GM21447 (cell line): ENCODE measurements at regions not wholly inside any gene's neighbourhood (a gene's known extent, or its start where the extent isn't known, plus 50 kb on each side); places are given as distances from the start of the nearest gene placed in this dataset.

ENCODE experiments used
- ATAC-seq: cut with Tn5 transposase; IDR thresholded peaks from one replicate; pipeline ENCODE4 v1.9.1; 2021; ENCODE audit not compliant: unreplicated experiment

DNA sequence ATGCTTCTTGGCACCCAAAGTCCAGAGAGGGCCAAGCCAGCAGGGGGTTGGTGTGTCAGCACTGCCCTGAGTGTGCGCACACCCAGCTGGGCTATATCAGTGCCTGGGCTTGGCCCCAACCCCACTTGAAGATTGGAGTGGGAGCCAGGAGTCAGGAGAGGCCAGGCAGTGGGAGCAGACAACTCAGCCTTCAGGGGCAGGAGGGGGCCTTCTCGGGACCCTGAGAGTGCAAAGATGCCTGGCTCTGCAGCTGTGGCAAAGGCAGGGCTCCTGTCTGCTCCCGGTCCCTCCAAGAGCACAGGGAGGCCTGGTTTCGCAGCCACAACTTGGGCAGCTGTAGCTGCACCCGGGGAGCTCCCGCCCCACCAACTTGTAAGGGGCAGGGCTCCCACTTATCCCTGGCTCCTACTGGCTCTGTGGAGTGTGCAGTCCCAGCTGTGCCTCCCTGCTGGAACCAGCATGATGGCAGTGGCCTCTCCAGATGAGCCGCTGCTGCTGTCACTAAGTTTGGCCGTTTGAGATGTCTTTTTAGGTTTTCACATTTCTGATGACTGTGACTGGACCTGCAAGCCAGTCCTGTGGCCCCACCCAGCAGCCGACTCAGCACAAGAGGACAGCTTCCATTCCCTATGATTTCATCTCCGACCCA is 148.8 kb upstream of the HS6ST1 start:
- no peak for ATAC-seq

DNA sequence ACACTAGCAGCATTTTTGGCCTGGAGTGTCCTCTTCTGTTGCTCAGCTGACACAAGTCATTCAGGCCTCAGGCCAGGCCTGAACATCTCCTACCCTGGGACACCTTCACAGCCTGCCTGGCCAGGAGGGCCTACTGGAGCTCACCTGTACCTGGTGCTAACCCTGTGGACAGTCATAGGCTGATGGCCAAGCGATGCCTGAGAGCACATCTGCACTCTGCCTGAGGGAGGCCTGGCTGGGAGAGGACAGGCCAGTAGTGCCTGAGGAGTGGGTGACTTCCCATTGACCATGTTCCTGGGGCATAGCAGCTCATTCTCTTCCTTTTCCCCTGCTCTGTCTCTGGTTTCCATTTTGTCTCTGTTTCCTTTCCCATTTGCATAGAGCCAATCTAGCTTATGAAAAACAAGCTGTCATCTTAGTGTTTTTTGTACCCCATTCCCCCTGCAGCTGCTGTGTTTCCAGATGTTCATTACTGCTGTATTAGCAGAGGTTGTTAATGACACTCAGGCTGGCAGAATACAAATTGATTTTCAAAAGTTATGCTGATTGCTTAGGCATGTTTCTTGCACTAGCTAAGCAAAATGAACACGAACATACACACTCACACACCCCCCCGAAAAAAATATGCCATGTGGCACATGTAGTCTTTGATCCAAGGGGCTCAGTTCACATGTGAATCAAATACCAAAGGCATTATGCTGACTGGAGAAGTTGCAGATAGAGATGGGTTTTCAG is 149.7 kb upstream of the HS6ST1 start:
- ATAC-seq: no peak

DNA sequence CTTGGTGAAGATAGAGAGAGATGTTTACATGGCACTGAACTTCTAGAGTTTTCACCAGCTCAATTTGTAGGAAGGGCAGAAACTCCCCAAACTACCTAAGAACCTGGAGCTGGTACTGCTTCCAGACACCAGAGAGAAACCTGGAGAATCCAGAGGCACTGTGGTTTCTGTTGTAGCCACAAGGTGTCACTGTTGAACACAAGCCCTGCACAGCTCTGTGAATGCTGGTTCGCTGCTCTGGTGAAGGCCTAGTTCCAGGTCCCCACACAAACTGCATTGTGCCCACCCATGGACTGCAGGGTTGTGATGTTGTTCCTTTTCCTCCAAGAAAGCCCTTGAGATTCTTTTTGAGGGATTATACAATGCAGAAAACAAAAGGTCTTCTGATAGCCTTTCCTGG is 150.5 kb upstream of the HS6ST1 start:
- no peak for ATAC-seq

DNA sequence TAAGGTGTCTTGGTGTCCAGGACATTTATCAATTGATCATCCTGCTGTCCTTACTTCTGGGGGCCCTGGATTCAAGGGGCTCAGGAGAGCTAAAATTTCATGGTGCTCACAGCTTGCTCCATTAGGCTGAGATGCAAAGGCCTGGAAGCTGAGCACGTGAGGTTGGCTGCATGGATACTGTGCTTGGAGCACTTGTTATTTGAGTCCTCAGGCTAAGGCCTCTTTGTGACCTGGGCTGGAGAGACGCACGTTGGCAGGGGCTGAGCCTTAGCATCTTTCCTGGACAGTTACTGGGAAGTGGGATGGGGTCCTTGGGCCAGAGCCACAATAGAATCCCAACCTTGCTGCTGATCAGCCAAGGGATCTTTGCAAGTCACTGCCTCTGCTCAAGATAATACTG is 151.2 kb upstream of the HS6ST1 start:
- ATAC-seq: no peak

DNA sequence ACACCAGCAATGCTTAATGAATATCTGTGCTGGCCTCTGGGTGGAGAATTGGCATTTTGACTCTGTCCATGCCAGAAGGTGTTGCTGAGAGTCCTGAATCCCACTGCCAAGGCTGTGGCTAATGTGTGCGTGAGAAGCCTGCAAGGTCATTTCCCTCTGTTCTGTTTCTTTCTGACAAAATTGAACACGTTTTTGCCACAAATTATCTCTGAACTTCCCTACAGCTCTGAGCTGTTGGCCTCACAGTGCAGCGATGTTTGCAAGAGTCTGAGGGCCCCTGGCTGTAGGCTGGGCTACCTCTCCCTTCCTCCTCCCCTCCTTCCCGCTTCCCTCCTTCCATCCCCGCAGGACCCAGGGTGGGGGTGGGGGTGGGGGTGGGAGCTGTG is 154.1 kb upstream of the HS6ST1 start:
- ATAC-seq: peak; percentile 23

DNA sequence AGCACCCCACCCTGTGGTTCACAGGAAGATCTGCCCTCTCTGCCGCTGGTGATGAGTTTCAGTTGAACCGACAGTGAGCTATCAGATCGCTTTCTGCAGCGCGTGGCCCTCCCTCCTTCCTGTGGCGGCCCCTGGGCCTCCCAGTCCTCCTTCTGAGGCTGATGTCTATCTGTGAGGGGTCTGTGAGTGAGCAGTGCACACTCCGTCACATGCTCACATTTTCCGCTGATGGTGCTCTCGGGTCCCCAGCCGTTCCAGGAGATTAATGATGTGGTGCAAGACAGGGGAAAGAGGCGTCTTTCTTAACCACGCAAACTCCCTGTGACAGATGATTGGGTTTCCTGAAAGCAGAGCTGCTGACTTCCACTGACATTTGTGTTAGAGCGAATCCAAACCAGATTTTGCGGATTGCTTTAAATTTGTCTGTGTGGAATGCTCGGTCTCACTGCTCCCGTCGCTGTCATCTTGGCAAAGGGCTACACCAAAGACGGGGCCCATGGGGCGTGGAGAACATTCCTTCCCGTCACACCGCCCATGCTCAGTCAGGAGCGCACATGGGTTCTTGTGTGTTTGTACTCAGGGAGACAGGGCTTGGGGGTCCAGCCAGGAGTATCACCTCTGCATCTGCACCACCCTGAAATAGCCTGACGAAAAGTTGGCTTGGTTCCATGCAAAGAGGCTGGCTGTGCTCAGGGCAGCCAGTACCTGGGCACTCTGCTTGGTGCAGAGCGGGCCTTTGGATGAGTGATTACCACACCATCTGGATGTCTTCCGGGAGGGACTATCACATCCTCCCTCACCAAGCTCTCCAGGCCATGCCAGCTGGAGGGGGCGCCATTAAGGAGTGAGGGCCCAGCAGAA is 154.7 kb upstream of the HS6ST1 start:
- ATAC-seq: peak; percentile 82

DNA sequence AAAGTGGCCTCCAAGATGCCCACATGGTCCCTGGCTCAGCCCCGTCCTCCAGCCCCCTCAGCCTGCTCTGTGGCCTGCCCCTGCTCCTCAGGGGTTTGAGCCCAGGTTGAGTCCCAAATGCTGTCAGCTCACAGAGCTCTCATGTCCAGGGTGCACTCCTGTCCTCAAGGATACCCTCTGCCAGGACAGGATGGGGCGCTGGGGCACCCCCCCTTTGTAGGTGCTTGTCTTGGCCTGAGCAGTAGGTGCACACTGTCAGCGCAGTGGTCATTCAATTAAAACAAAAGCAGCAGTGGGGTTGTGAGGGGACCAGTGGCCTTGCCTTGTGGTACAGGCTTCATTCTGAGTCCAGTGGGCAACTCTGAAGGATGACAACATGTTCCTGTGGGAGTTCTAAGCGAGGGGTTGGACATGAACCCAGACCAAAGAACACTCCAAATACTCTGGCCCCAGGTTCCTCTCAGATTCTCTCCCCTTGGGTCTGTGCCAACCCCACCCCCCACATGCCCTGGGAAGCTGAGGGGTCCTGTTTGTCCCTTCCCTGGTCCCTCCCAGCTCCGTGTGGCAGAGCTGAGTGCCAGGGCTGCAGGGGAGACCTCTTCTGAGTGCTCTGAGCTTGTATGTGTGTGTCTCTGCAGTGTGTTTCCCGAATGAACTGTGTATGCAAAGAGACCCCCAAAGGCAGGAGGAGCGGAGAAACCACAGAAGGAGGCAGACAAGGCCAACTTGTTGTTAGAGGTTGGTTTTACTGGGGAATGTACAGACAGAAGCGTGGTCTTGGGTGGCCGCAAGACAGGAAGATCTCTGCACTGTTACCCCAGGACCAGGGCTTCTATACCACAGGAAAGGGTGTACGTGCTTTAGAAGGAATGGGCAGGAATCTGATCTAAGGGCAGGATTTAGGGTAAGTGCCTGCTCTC is 155.6 kb upstream of the HS6ST1 start:
- no peak for ATAC-seq

DNA sequence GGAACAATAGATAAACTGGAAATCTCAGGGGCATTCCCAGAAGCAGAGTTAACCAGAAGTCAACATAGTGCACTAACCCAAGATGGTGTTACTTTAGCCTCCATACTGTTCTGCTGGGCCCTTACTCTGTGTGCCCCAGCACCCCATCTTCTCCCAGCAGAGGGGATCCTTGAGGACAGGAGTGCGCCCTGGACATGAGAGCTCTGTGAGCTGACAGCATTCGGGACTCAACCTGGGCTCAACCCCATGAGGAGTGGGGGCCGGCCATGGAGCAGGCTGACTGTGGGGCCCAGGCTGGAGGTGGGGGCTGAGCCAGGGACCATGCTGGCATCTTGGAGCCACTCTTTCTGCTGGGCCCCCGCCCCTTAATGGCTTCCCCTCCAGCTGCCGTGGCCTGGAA is 156.3 kb upstream of the HS6ST1 start:
- ATAC-seq: no peak

DNA sequence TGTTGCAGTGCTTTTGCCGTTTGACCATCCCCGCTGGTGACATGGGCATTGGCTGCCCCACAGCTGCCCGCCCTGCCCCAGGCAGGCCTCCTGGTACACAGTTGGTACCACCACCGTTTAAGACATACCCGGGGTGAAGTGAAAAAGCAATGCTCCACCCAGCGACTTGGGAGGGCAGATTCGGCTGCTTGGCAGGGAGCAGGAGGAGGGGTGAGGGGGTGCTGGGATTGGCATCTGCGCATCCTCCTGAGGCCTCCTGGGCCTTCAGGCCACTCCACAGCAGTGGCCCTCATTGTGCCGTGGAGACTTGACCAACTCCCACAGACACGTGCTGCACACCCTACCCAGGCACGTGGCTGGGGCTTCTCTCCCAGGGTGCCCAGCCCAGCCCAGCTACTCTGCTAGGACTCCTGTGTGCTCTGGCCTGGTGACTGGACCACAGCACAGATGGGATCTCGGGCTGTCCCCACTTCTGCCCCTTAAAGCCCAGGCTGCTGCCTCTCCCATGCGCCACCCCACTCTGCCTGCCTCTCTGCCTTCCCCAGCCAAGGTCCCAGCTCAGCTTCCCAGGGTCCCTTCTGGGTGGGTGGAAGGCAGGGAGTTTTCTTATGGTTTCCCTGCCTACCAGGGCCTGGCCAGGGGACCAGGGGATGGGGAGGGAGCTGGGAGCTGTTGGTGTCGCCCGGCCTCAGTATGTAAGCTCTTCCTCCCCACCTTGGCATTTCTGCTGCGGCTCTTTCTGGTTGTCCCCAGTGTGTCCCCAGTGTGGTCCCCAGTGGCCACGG is 157.0 kb upstream of the HS6ST1 start:
- no peak for ATAC-seq

DNA sequence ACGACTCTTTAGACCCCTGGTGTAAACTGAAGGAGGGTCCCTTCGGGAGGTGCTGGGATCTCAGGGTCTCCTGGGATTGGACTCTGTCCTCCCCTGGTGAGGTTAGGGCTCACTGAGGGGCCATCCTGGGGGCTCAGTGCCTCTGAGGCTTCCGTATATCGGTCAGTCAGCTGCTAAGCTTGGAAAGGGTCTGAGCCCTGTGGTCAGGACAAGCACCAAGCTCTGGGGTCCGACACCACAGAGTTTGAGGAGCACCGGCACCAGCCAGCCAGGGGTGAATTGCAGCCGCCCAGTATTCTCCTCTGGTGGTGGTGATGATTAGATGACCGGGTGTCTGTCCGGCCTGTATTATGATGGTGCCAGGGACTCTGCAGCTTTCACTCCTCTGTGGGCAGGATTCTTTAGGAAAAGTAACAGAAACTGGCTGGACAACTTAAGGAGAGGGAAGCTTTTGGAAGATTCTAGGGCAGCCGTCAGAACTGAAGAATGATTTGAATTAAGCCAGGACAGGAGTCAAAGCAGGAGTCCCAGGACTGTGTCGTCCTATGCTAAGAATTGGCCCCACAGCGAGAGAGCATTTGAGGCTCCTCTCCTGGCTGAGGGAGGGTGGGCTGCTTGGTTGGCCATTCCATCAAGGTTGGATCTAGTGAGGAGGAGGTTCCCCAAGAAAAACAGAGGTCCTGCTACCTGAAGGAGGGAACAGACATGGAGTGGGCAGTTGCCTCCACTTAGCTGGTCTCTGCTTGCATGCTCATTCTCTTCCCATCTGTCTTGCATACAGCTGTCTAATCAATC is 158.6 kb upstream of the HS6ST1 start:
- ATAC-seq: no peak

DNA sequence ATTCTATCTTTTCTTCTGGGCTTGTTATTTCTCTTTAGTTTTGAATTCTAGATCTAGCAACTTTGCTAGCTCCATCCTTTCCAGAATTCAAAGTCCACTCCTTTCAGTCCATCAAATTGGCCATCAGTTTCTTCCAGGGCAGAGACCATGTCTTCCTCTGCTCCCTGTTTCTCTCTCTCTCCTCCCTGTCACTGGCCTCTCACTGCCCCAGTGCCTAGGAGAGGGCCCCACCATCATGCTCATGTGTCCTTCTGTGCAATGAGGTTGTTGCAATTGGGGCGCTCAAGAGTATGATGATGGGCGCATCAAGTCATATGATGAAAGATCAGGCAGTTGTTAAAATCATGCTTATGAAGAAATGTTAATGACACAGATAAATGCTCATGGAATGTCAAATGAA is 159.2 kb upstream of the HS6ST1 start:
- no peak for ATAC-seq

DNA sequence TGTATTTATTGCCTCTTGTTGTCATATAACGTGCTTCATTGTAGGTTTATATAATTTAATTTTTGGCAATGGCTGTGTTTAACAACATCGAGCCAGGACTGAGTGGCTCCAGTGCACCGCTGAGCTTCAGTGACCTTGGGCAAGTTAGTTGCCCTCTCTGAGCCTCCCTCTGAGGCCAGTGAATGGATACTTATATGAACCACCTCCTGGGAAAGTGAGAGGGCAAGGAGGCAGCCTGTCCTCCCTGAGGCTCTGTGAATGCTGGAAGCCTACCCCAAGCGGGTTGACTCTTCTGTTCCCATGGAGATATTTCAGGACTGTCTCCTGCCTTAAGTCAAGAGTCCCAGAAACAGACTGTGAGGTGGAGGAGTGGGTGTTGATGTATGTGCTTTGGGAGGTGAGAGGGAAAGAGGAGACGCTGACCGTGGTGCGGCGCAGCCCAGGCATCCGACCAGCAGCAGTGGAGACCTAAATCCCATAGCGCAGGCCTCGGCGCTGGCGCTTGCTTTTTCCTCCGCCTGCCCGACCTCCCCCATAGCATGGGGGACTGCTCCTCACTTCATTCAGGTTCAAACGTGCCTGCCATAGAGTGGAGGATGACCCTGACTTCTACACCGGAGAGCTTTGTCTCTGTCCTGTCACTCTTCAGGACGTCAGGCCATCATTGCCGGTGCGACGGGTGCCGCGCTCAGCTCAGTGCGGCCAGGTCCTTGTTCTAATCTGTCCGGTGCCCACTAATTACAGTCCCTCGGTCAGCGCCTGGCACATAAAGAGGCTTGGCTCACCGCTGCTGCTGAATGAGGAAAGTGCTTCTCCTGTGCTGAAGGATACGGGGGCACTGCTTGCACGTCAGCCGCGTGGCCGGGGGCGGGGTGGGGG is 167.3 kb upstream of the HS6ST1 start:
- no peak for ATAC-seq

DNA sequence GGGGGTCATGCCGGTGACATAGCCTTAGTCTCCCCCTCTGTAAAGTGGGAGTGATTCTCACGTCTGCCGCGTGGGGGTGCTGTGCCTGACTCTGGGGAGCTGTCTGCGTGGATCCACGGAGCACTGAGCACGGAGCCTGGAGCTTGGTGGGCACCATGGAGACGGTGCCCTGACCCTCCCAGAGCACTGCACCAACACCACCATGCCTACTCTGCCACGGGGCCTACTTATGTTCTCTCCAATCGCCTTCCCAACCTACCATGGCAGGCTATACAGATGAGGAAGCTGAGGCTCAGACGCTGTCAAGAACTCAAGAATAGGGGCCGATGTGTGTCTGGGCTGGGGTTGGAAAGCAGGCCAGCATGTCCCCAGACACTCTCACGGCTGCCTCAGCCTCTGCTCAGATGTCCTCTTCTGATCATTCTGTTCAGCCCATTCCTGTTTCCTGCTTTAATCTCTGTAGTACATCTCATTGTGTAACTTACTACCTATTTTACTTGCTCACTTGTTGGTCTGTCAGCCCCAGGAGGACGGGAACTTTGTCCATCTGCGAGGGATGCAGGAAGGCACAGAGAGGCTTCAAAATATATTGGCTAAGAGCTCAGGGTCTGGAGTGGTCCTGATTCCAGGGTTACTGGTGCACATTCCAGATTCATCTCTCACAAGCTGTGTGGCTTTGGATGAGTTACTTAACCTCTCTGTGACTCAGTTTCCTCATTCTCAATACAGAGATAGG is 168.1 kb upstream of the HS6ST1 start:
- no peak for ATAC-seq

DNA sequence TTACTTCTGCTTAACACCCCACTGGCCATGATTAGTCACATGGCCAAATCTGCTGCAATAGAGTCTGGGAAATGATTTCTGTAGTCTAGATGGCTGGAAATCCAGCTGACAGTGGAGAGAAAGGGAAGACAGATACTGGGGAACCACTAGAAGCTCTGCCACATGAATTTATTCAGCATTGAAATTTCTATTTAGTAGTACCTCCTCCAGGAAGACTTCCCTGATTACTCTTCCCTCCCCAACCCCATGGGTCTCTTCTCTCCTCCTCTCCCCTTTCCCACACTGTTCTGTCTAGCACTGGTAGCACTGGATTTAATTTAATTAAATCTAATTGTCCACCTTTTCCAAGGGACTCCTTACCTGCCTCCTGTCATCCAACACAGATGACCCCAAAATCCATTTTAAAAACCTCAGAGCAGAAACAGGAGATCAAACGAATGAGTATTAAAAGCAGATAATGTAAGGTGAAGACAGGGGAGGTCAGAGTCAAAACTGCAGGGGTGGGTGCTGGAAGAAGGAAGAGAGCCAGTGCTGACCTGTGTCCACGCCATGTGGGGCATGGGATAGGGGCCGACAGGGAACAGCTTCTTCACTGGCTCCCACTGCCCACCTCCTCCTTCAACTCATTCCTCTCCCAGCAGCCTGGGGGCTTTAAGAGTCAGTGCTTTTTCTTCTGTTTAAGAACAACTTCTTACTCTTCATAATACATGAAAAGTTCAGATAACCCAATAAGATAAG is 169.2 kb upstream of the HS6ST1 start:
- no peak for ATAC-seq

DNA sequence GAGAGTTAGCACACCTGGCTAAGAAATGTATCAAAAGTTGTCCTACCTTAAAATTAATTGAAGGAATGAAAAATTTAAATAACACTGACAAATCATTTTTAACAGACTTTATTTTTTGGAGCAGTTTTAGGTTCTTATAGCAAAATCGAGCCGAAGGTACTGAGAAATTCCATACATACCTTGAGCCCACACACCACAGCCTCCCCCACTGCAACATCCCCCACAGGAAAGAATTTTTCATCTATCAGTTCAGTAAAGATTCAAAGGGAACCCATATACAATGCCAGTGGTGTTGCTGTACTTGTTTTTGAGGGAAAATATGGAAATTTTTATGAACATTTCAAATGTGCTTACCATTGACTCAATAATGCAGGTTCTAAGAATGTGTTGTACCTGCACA is 169.8 kb upstream of the HS6ST1 start:
- ATAC-seq: no peak

DNA sequence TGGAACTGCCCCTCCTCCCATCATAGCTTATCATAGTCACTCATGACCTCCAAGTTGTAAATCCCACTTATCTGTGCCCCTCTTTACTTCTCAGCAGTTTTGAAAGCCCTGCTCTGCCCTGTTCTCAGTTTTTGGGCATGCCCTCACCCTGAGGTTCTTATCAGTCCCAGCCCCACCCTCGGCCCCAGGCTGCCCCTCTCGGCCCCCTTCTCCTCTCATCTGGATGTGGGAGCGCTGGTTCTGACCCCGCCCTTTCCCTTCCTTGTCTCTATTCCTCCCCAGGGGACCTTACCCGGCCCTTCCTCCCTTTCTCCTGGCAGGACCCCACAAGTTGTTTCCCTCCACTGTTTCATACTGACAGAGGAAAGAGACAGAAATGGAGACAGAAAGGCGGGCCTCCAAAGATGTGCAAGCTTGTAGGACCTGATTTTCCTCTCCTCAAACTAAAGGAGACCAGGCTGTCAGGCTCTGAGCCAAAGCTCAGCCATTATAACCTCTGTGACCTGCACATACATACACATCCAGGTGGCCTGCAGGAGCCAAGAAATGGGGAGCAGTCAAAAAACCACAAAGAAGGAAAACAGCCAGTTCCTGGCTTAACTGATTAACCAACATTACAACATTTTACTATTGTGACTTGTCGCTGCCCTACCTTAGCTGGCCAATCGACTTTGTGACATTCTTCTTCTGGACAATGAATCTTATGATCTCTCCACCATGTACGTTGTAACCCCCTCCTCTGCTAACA is 171.0 kb upstream of the HS6ST1 start:
- no peak for ATAC-seq
